ENCODE measurements at regions not wholly inside any gene's neighbourhood (a gene's known extent, or its start where the extent isn't known, plus 50 kb on each side); places are given as distances from the start of the nearest gene placed in this dataset.
"Not testable (repeated sequence)": the region's sequence is repeated elsewhere in the genome, so short reads cannot be mapped to it uniquely, and the experiment has no call there.

DNA sequence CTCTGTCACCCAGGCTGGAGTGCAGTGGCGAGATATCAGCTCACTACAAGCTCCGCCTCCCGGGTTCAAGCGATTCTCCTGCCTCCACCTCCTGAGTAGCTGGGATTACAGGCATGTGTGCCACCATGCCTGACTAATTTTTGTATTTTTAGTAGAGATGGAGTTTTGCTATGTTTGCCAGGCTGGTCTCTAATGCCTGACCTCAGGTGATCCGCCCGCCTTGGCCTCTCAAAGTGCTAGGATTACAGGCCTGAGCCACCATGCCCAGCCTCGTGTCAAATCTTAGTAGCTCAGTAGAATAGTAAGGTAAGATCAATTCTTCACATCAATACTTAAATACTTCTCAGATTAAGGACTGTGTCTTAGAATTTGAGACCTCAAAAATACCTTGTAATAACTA lies 112.5 kb upstream of the PNPLA4 start:
- not testable (repeated sequence) for TF ChIP-seq ZNF274 (IDR thresholded peaks at IDR 0.05; ENCODE audit: low read depth, low read length); YY1 (IDR thresholded peaks at IDR 0.05; ENCODE audit: insufficient read depth, insufficient read length); SUZ12 (IDR thresholded peaks at IDR 0.05; ENCODE audit: extremely low read depth, insufficient read depth, insufficient read length)
